Transverse colon (tissue), 3 donors: ENCODE measurements at regions not wholly inside any gene's neighbourhood (a gene's known extent, or its start where the extent isn't known, plus 50 kb on each side); places are given as distances from the start of the nearest gene placed in this dataset.

Source experiments
- CTCF ChIP-seq, 5 experiments: fragments of 200-600 bp in 3 of 5; fragments of 450-650 bp in 2 of 5; sonication (generic) in 3 of 5; IDR thresholded peaks; 1 replicate in 2 of 5; 2 replicates in 3 of 5; pipeline ENCODE4 v1.5.1; 2016 to 2017; ENCODE audit warnings: antibody characterized with exemption in 5 of 5, inconsistent platforms in 3 of 5, mild to moderate bottlenecking in 2 of 5, moderate library complexity in 1 of 5
- POLR2A ChIP-seq: fragments of 450-650 bp; IDR thresholded peaks from one replicate; pipeline ENCODE4 v1.6.1; 2016; ENCODE audit warnings: antibody characterized with exemption, mild to moderate bottlenecking, moderate library complexity

- TF ChIP-seq CTCF (IDR thresholded peaks at IDR 0.05) = no peak
- no peak for TF ChIP-seq POLR2A
Measured at GRCh38 chr2:160582490-160583145, 89.0 kb upstream of the RBMS1 start.
